GM18498 (cell line): ENCODE measurements at regions not wholly inside any gene's neighbourhood (a gene's known extent, or its start where the extent isn't known, plus 50 kb on each side); places are given as distances from the start of the nearest gene placed in this dataset.

Experiments used
- ATAC-seq: cut with Tn5 transposase; IDR thresholded peaks from one replicate; pipeline ENCODE4 v1.9.1; 2021; ENCODE audit warnings: mild to moderate bottlenecking, moderate library complexity; ENCODE audit not compliant: unreplicated experiment

DNA sequence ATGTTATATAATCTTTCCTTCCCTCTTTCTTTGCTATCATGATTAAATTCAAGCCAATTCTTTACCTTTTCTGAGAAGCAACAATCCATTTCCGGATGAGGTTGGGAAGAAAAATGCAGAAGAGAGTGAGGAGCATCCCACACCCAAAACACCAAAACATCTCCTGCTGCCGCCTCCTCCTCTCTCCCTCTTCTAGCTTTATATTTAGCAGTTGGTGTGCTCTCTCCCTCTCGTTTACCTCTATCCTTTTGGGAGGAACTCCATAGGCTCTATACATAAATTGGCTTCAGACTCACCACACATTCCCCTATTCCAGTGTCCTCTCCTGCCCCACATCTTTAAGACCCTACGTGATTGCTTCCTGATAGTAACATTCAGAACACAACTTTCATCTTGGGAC is 332.2 kb upstream of the PLXNA2 start:
- no peak for ATAC-seq

- ATAC-seq, result no peak
Measured at GRCh38 chr1:208577381-208577905, 333.3 kb upstream of the PLXNA2 start.

- ATAC-seq, result no peak
Measured at GRCh38 chr1:208581209-208581608, 337.0 kb upstream of the PLXNA2 start.

- no peak for ATAC-seq
Measured at GRCh38 chr1:208581667-208582066, 337.5 kb upstream of the PLXNA2 start.

GRCh38 chr1:208584167-208584755 is 340.1 kb upstream of the PLXNA2 start:
- no peak for ATAC-seq

DNA sequence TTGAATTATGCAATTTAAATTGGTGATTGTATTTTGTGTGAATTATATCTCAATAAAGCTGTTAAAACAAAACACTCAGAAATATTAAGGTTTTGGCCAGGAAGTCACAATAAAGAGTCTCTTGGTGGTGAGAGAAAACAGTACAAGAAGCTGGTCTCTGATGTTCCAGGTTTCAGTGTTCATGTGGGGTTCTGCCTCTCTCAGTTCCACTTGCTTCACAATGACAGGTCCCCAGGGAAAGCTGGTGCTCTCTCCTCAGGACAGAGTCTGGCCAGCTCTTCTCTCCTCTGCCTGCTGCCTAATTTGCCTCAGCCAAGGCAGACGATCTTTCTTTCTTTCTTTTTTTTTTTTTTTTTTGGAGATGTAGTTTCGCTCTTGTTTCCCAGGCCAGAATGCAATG is 342.9 kb upstream of the PLXNA2 start:
- no peak for ATAC-seq

- ATAC-seq, result no peak
Measured at GRCh38 chr1:208593306-208594006, 349.3 kb upstream of the PLXNA2 start.

DNA sequence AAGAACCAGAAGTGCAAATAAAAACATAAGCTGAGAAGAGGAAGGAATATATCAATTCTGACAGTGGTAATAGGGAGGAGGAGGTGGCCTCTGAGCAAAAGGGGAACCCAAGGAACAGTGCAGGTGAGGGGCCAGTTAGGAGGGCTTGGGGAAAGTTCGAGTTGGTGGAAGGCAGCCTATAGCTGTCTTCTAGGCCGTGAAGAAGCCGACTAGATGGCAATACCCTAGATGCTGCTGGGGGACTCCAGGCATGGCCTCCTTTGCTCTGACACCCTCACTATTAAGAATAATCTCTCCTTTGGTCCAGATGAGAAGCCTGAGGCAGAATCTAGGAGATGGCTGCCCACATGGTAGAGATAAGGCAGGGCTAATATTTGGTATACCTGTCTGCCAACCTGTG is 351.1 kb upstream of the PLXNA2 start:
- no peak for ATAC-seq

DNA sequence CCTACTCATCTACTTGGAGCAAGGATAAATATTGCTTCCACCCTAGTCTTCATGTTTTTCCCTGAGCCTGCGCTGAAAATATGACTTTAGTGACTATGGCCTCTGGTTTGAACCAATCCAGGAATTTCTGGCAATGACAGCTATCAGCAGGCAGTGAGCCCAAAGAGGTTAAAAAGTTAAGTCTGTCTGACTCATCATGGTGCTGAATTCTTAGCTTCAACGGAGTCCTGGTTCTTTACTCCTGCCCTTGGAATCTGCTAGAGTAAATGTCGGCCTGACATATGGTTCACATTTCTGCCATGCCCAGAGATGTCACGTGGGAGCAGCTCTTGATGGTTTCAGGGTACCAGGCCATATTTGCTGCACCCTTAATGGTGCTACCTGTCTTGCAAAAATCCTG is 351.6 kb upstream of the PLXNA2 start:
- ATAC-seq, result no peak

GRCh38 chr1:208597571-208597970 is 353.4 kb upstream of the PLXNA2 start:
- ATAC-seq, result no peak

DNA sequence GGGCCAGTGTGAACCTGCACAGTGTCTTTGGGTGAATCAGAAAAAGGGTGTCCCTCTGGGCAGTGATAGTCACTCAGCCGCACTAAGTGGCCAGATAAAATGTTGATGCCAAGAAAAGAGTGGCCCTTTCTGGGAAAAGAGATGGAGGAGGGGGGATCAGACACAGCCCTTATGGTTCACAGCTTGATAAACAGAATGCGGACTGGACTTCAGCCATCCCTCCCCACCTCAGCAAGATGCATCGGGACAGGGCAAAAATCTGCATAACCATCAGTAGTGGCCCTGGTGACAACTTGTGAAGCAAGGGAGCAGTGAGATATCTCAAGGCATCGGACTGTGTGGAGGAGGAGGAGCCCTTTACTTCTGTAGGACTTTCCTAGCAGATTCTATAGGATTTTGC is 353.8 kb upstream of the PLXNA2 start:
- no peak for ATAC-seq

GRCh38 chr1:208599063-208599462 is 354.9 kb upstream of the PLXNA2 start:
- no peak for ATAC-seq

GRCh38 chr1:208600456-208601190 is 356.4 kb upstream of the PLXNA2 start:
- ATAC-seq, result no peak

GRCh38 chr1:208601561-208601960 is 357.4 kb upstream of the PLXNA2 start:
- ATAC-seq, result no peak

DNA sequence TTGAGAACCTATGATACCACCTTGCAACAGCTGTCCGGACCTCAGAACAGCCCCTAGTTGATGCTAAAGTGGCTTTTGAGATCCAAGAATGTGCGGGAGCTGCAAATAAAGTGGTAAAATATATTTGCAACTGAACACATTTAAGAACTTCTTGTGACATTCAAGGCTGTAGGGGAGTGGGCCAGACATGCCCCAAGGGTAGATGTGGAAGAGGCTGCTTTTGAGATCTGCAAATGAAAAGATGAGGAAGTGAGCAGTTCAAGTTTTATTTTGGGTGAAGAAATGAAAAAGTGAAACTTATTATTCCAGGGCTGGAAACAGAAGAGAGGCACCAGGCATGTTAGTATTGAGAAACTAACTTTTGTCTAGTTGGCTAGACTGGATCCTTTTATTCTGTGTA is 359.5 kb upstream of the PLXNA2 start:
- no peak for ATAC-seq

- peak; percentile 85 for ATAC-seq
Measured at GRCh38 chr1:208604295-208604694, 360.1 kb upstream of the PLXNA2 start.

DNA sequence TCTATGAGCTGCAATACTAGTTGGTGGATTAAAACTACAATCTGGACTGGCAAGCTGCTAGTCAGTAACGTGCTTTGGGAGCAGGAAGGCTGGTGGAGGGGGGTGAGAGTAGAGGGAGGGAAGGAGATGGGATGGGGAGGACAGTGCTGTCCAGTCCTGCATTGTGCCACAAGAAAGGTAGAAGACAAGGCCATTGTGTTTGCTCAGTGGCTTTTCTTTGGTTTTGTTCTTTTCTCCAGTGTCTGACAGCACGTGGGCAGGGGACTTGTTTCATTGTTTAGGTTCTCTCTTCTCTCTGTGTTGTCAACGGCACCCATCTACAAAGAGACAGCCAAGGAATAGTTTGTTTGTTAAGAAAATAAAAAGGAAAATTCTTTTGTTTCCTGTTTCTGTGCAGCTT is 362.8 kb upstream of the PLXNA2 start:
- no peak for ATAC-seq

GRCh38 chr1:208607616-208608015 is 363.4 kb upstream of the PLXNA2 start:
- ATAC-seq, result no peak

- no peak for ATAC-seq
Measured at GRCh38 chr1:208614610-208615009, 370.4 kb upstream of the PLXNA2 start.

DNA sequence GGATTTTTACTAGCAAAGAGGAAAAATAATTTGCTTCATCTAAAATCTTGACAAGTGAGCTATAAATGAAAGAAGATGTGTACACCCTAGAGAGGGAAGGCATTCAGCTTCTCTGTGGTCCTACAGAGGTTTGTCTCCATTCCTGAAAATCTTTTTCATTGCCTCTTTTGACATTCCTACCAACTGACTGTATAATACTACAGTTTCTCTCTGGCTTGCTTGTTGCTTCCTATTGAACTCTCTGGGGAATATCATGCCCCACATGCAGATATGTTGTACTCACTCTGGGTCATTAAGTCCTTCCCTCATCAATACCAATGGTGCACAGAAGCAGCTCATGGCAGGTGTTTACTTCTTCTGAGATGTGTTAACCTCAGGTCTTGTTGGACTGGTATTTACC is 371.2 kb upstream of the PLXNA2 start:
- no peak for ATAC-seq

DNA sequence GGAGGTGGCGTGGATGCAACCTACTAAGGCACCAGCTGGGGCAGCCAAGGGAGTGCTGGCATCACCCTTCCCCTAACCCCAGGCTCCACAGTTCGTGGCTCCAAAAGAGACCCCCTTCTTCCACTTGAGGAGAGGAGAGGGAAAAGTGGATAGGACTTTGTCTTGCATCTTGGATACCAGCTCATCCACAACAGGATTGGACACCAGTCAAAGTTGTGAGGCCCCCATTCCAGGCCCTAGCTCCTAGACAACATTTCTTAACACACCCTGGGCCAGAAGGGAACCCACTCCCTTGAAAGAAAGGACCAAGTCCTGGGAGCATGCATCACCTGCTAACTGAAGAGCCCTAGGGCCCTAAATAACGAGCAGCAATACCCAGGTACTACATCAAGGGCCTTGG is 372.6 kb upstream of the PLXNA2 start:
- no peak for ATAC-seq
